Kidney (tissue), 13 donors: ENCODE measurements at regions not wholly inside any gene's neighbourhood (a gene's known extent, or its start where the extent isn't known, plus 50 kb on each side); places are given as distances from the start of the nearest gene placed in this dataset.

ENCODE experiments used
- DNase-seq, 5 donors: peaks; one replicate each; pipeline ENCODE4 v3.0.0-alpha.2; 2013 to 2020
- FAIRE-seq: peaks from 2 replicates; lab custom pipeline; 2012; peaks lifted over from hg19 to GRCh38; lab: Jason Lieb, UNC
- H3K27ac ChIP-seq, 2 donors: one replicate each; pipeline ENCODE4 v1.7.0; 2013; ENCODE audit warnings: low read depth in 2 of 2, low read length in 2 of 2, inconsistent platforms in 1 of 2
- H3K27me3 ChIP-seq: one replicate; pipeline ENCODE4 v1.7.1; 2013; ENCODE audit warnings: low read length, inconsistent platforms; ENCODE audit not compliant: control insufficient read depth, insufficient read depth
- H3K36me3 ChIP-seq, 3 donors: one replicate each; pipeline versions ENCODE4 v1.7.0 to v1.7.1; 2013; ENCODE audit warnings: low read length in 3 of 3, control low read depth in 1 of 3, inconsistent platforms in 1 of 3; ENCODE audit not compliant: insufficient read depth in 3 of 3, control insufficient read depth in 2 of 3
- H3K4me1 ChIP-seq, 3 donors: one replicate each; pipeline versions ENCODE4 v1.7.0 to v1.7.1; 2013; ENCODE audit warnings: low read length in 3 of 3, inconsistent platforms in 1 of 3, low read depth in 1 of 3; ENCODE audit not compliant: control insufficient read depth in 2 of 3, insufficient read depth in 2 of 3
- H3K4me3 ChIP-seq, 3 donors: one replicate each; pipeline versions ENCODE4 v1.7.0 to v1.8.1; 2013; ENCODE audit warnings: low read length in 3 of 3, control low read depth in 1 of 3, inconsistent platforms in 1 of 3
- H3K9ac ChIP-seq, 3 donors: one replicate each; pipeline versions ENCODE4 v1.7.0 to v1.7.1; 2013; ENCODE audit warnings: low read length in 3 of 3, control low read depth in 1 of 3, inconsistent platforms in 1 of 3
- H3K9me3 ChIP-seq, 3 donors: one replicate each; pipeline versions ENCODE4 v1.7.0 to v1.7.1; 2013; ENCODE audit warnings: low read length in 3 of 3, control low read depth in 1 of 3, inconsistent platforms in 1 of 3; ENCODE audit not compliant: control insufficient read depth in 2 of 3, insufficient read depth in 1 of 3
- intact Hi-C: fragments of 100-400 bp; cut with DNase I; formaldehyde crosslinking; loops from one replicate; pipeline ENCODE4 v1.11.1; 2022
- TF ChIP-seq, protein P1 (sequence below): IDR thresholded peaks from 3 replicates; pipeline ENCODE4 v1.5.1; 2012; ENCODE audit warnings: mild to moderate bottlenecking, moderate library complexity, borderline replicate concordance; ENCODE audit not compliant: insufficient read depth; ENCODE audit errors: extremely low read depth
- donor health status: control.
- donor health status: control.
- donor health status: control.
- donor health status: control.
- donor health status: control.
- donor health status: DM: yes; HTN: yes; CAD: no.
- donor health status: Normal renal cell carcinoma (clear cell type).

DNA sequence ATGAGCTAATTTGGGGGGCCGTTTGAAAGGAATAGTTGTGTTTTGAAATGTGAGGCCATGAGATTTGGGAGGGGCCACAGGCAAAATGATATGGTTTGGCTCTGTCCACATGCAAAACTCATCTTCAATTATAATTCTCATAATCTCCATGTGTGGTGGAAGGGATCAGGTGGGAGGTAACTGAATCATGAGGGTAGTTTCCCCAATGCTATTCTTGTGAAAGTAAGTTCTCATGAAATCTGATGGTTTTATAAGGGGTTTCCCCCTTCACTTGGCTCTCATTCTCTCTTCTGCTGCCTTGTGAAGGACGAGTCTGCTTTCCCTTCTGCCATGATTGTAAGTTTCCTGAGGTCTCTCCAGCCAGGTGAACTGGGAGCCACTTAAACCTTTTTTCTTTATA is 490.8 kb upstream of the GRM3 start:
- Histone ChIP-seq H3K9me3 (no peaks in the 10 kb centered on the region), H3K36me3 (no peaks in the 10 kb centered on the region), H3K4me1 (no peaks in the 10 kb centered on the region), H3K27ac (no peak overlapping the region), H3K27me3 (no peaks in the 10 kb centered on the region), H3K4me3 (no peak overlapping the region), H3K9ac (no peak overlapping the region)
- FAIRE-seq (no peak), DNase-seq (no peak)
- TF ChIP-seq, protein P1, sequence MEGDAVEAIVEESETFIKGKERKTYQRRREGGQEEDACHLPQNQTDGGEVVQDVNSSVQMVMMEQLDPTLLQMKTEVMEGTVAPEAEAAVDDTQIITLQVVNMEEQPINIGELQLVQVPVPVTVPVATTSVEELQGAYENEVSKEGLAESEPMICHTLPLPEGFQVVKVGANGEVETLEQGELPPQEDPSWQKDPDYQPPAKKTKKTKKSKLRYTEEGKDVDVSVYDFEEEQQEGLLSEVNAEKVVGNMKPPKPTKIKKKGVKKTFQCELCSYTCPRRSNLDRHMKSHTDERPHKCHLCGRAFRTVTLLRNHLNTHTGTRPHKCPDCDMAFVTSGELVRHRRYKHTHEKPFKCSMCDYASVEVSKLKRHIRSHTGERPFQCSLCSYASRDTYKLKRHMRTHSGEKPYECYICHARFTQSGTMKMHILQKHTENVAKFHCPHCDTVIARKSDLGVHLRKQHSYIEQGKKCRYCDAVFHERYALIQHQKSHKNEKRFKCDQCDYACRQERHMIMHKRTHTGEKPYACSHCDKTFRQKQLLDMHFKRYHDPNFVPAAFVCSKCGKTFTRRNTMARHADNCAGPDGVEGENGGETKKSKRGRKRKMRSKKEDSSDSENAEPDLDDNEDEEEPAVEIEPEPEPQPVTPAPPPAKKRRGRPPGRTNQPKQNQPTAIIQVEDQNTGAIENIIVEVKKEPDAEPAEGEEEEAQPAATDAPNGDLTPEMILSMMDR: no peak
- intact Hi-C loops: no loop called here

DNA sequence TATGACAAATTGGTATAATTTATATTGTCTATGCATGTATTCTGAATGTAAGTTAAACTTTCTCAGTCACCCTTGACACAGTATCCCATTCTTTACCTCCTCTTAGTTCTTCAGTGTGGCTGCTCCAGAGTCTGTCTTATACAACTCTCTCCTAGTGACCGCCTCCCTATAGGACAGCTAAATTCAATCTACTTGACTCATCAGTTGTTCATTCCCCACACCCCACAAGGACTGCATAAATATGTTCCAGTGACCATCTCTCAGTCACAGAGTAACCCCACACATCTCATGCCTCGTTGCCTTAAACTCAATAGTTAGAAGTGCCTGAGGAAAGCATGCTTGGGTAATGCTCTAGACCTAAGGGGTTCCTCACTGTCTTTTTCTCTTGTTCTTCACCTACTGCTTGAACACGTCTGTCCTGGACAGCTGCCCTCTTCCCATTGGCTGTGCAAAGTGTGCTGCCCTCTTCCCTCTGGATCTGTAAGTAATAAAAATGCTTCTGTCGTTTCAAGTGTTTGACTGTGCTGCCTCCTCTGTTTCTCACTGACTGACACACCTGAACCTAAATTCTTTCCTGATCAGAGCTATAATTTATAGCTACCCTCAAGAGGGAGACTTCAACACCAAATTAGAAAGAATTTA is 494.6 kb upstream of the GRM3 start:
- Histone ChIP-seq H3K4me3 (no peak overlapping the region), H3K9ac (no peak overlapping the region), H3K27ac (no peak overlapping the region), H3K9me3 (no peaks in the 10 kb centered on the region), H3K27me3 (no peaks in the 10 kb centered on the region), H3K36me3 (no peaks in the 10 kb centered on the region), H3K4me1 (no peaks in the 10 kb centered on the region)
- DNase-seq (no peak), FAIRE-seq (no peak)
- TF ChIP-seq, protein P1: no peak
- intact Hi-C loops: no loop called here

DNA sequence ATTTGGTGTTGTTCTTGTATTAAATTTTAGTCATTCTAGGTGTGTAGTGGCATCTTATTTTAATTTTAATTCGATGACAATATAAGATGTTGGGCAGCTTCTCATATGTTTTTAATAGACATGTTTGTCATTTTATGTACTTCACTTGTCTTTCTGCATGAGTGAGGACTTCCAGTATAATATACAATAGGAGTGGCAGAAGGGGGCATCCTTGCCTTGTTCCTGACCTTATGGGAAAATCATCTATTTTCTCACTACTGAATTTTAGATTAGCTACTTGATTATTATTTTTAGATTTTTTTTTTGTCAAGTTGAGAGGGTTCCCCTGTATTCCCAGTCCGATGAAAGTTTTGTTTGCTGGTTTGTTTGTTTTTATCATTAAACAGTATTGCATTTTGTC is 495.2 kb upstream of the GRM3 start:
- TF ChIP-seq, protein P1: no peak
- H3K4me1 ChIP-seq: no peaks in the 10 kb centered on the region
- H3K27ac ChIP-seq: no peak overlapping the region
- no peaks in the 10 kb centered on the region for H3K9me3 ChIP-seq
- intact Hi-C loops: no loop called here
- no peaks in the 10 kb centered on the region for H3K36me3 ChIP-seq
- H3K4me3 ChIP-seq: no peak overlapping the region
- no peak overlapping the region for H3K9ac ChIP-seq
- DNase-seq (no peak), FAIRE-seq (no peak)
- no peaks in the 10 kb centered on the region for H3K27me3 ChIP-seq

DNA sequence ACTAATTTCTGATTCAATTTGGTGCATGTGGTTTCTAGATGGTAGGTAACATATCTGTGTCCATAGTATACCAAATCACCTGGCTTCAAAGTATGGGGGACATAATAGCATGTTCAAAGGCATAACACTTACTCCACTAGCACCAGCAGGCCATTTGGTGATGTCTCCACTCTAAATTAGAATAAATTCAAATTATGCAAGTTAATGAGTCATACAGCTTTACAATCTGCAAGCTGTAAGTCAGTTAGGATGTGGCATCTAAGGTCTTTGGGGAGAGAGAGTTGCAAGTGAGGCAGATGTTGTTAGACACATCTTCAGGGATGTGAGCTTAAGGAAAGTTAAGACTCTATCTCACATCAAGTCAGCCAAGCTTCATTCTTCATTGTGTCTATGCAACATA is 506.4 kb upstream of the GRM3 start:
- no peak overlapping the region for H3K4me3 ChIP-seq

More for the DNA sequence above, 506.4 kb upstream of the GRM3 start:
- Histone ChIP-seq H3K4me1 (no peaks in the 10 kb centered on the region), H3K9ac (no peak overlapping the region), H3K27ac (no peak overlapping the region), H3K27me3 (no peaks in the 10 kb centered on the region), H3K36me3 (no peaks in the 10 kb centered on the region), H3K9me3 (no peaks in the 10 kb centered on the region)
- DNase-seq: no peak
- no peak for FAIRE-seq
- TF ChIP-seq, protein P1: no peak
- intact Hi-C loops: no loop called here
